GM12878 (cell line): ENCODE measurements at regions not wholly inside any gene's neighbourhood (a gene's known extent, or its start where the extent isn't known, plus 50 kb on each side); places are given as distances from the start of the nearest gene placed in this dataset.

Experiments used
- ATAC-seq: fragments of 200-7000 bp; cut with Tn5 transposase; 3 replicates; pipeline ENCODE4 v1.9.1; 2020; ENCODE audit warnings: mild to moderate bottlenecking, moderate library complexity
- BruUV-seq: library from RNA; stranded (reverse); fragments of 400-500 nt; replicated peaks from 2 replicates; lab custom pipeline; 2021; lab: Mats Ljungman, UMichigan
- CTCF ChIA-PET: fragments of 300-600 bp; sonication (Branson Sonifier 250); formaldehyde crosslinking; extraction: SDS; loops from one replicate; lab custom pipeline; 2021; ENCODE audit warnings: inconsistent platforms; lab: Yijun Ruan, JAX
- POLR2A ChIA-PET: fragments of 350-600 bp; formaldehyde crosslinking; extraction: SDS; loops from one replicate; lab custom pipeline; 2021; ENCODE audit warnings: inconsistent platforms; lab: Charles Lee
- RAD21 ChIA-PET: fragments of 300-600 bp; sonication (Branson Sonifier 250); formaldehyde crosslinking; loops from one replicate; lab custom pipeline; 2023; ENCODE audit warnings: antibody characterized with exemption; ENCODE audit not compliant: unreplicated experiment; lab: Charles Lee
- SMC1A ChIA-PET: fragments of 300-600 bp; sonication (Branson Sonifier 250); formaldehyde crosslinking; loops from one replicate; lab custom pipeline; 2023; ENCODE audit not compliant: unreplicated experiment, uncharacterized antibody; lab: Charles Lee
- DNase-seq: peaks from one replicate; pipeline ENCODE4 v3.0.0-alpha.2; 2011; ENCODE audit warnings: low read depth, low spot score
- FAIRE-seq: peaks from 3 replicates; lab custom pipeline; 2011; peaks lifted over from hg19 to GRCh38; lab: Jason Lieb, UNC
- H2AFZ ChIP-seq: 2 replicates; pipeline ENCODE4 v1.6.0; 2011; ENCODE audit warnings: low read depth, low read length, control low read depth; ENCODE audit not compliant: control insufficient read depth
- H3K27ac ChIP-seq: 2 replicates; pipeline ENCODE4 v1.5.1; 2011; ENCODE audit warnings: control low read depth; ENCODE audit not compliant: control insufficient read depth, insufficient read depth
- H3K27me3 ChIP-seq, 2 experiments: replicated peaks in 1 of 2; 2 replicates each; pipeline versions ENCODE4 v1.6.0 to v1.6.1; 2011; ENCODE audit warnings: low read length in 1 of 2; ENCODE audit not compliant: control insufficient read depth in 2 of 2, insufficient read depth in 2 of 2
- H3K36me3 ChIP-seq, 2 experiments: 2 replicates each; pipeline ENCODE4 v1.5.1; 2011; ENCODE audit warnings: low read length in 1 of 2; ENCODE audit not compliant: control insufficient read depth in 2 of 2, insufficient read depth in 2 of 2
- H3K4me1 ChIP-seq: 2 replicates; pipeline ENCODE4 v1.6.1; 2011; ENCODE audit warnings: mild to moderate bottlenecking, low read length, moderate library complexity, mixed read lengths; ENCODE audit not compliant: control insufficient read depth, insufficient read depth
- H3K4me2 ChIP-seq: 2 replicates; pipeline ENCODE4 v1.6.0; 2011; ENCODE audit warnings: control low read depth; ENCODE audit not compliant: control insufficient read depth, insufficient read depth
- H3K4me3 ChIP-seq: fragments of 200-600 bp; sonication (generic); 2 replicates; pipeline ENCODE4 v1.5.1; 2016
- H3K79me2 ChIP-seq: 2 replicates; pipeline ENCODE4 v1.6.0; 2011; ENCODE audit warnings: low read length; ENCODE audit not compliant: control insufficient read depth, insufficient read depth
- H3K9ac ChIP-seq: 2 replicates; pipeline ENCODE4 v1.8.0; 2011; ENCODE audit warnings: low read length, control low read depth, mixed read lengths; ENCODE audit not compliant: control insufficient read depth, insufficient read depth
- H3K9me3 ChIP-seq: replicated peaks from 3 replicates; pipeline ENCODE4 v1.5.1; 2011; ENCODE audit warnings: mild to moderate bottlenecking, low read length; ENCODE audit not compliant: control insufficient read depth, insufficient read depth
- H4K20me1 ChIP-seq: 2 replicates; pipeline ENCODE4 v1.6.0; 2011; ENCODE audit not compliant: control insufficient read depth, insufficient read depth
- BMI1 ChIP-seq: fragments of 450-650 bp; IDR thresholded peaks from 2 replicates; pipeline ENCODE4 v1.6.1; 2016; ENCODE audit warnings: mild to moderate bottlenecking, moderate library complexity, borderline replicate concordance
- CBX5 ChIP-seq: sonication (generic); IDR thresholded peaks from 2 replicates; pipeline ENCODE4 v1.6.1; 2016; ENCODE audit warnings: low read depth, moderate library complexity, mild to moderate bottlenecking, inconsistent platforms
- CUX1 ChIP-seq: IDR thresholded peaks from 2 replicates; pipeline ENCODE4 v1.6.1; 2012; ENCODE audit warnings: improper control_type of control experiment, low read depth, low read length; ENCODE audit not compliant: insufficient replicate concordance
- EED ChIP-seq: sonication (generic); IDR thresholded peaks from 2 replicates; pipeline ENCODE4 v1.6.1; 2016; ENCODE audit warnings: antibody characterized with exemption, low read depth
- NFIC ChIP-seq: IDR thresholded peaks from 2 replicates; pipeline ENCODE4 v1.6.1; 2012; ENCODE audit warnings: low read depth, mild to moderate bottlenecking, inconsistent platforms, low read length, moderate library complexity
- NRF1 ChIP-seq: conservative IDR thresholded peaks from 2 replicates; pipeline ENCODE4 v1.6.1; 2011; ENCODE audit warnings: mild to moderate bottlenecking, low read depth, low read length, improper control_type of control experiment
- PAX5 ChIP-seq: IDR thresholded peaks from 2 replicates; pipeline ENCODE4 v1.6.1; 2011; ENCODE audit warnings: low read depth, low read length, borderline replicate concordance
- USF1 ChIP-seq: IDR thresholded peaks from 2 replicates; pipeline ENCODE4 v1.6.1; 2011; ENCODE audit warnings: borderline replicate concordance, low read depth, mild to moderate bottlenecking, moderate library complexity, mixed read lengths, low read length; ENCODE audit not compliant: insufficient read depth; ENCODE audit errors: extremely low read length
- ZBED1 ChIP-seq: IDR thresholded peaks from 2 replicates; pipeline ENCODE4 v1.6.1; 2016; ENCODE audit warnings: borderline replicate concordance
- ZZZ3 ChIP-seq: IDR thresholded peaks from 2 replicates; pipeline ENCODE4 v1.6.1; 2011; ENCODE audit warnings: low read depth; ENCODE audit not compliant: control insufficient read depth, insufficient read length
- WGBS: methylation state at CpG from one replicate; pipeline ENCODE4 v1.1.6; 2016; ENCODE audit warnings: low lambda C conversion rate; ENCODE audit not compliant: insufficient replicate concordance, insufficient coverage; ENCODE audit errors: missing lambda C conversion rate; 5-methylcytosine and 5-hydroxymethylcytosine counted together
- in situ Hi-C: fragments of 300-500 bp; cut with MboI; formaldehyde crosslinking; loops from 9 replicates; pipeline ENCODE4 v1.14.3; 2018; ENCODE audit warnings: mixed read lengths
- intact Hi-C: fragments of 100-400 bp; cut with micrococcal nuclease; formaldehyde crosslinking; loops from one replicate; pipeline ENCODE4 v1.14.2; 2022; ENCODE audit not compliant: unreplicated experiment

GRCh38 chr4:175559526-175559925, 252.5 kb downstream of the GPM6A start:
- CTCF ChIA-PET = interaction anchor here (0.7 to 2.0 kb wide), 3 partner anchors 10 to 781 kb away, joined by 3 to 7 read pairs (median 4); no protein-coding TSS in a partner anchor
- FAIRE-seq = no peak

More at GRCh38 chr4:175559526-175559925, 252.5 kb downstream of the GPM6A start:
- H3K9me3 ChIP-seq = no peaks in the 10 kb centered on the region
- no peak overlapping the region for H3K9ac ChIP-seq
- no peaks in the 10 kb centered on the region for H3K36me3 ChIP-seq
- H3K79me2 ChIP-seq = no peaks in the 10 kb centered on the region
- WGBS = 25% methylated on average over 2 of the region's 2 CpGs
- no peak overlapping the region for H3K4me3 ChIP-seq
- intact Hi-C loops (no loop called here), in situ Hi-C loops (loop anchor here (25.0 kb wide), 2 partner anchors 328 to 778 kb away; no protein-coding TSS in a partner anchor)
- H3K4me2 ChIP-seq = no peak overlapping the region
- POLR2A ChIA-PET = no interaction called here
- no peaks in the 10 kb centered on the region for H4K20me1 ChIP-seq
- no peak for ATAC-seq
- no TSS peak for BruUV-seq
- RAD21 ChIA-PET = no interaction called here
- H3K27ac ChIP-seq = no peak overlapping the region
- H3K27me3 ChIP-seq = no peaks in the 10 kb centered on the region
- no peak for DNase-seq
- TF ChIP-seq BMI1 (no peak), NRF1 (no peak), ZBED1 (no peak), ZZZ3 (no peak), USF1 (no peak), CBX5 (no peak), NFIC (no peak), PAX5 (no peak), EED (no peak), CUX1 (no peak)
- no peak overlapping the region for H2AFZ ChIP-seq
- H3K4me1 ChIP-seq = no peaks in the 10 kb centered on the region
- SMC1A ChIA-PET = interaction anchor here (0.6 to 1.3 kb wide), 3 partner anchors 9 to 332 kb away, joined by 3 to 4 read pairs (median 3); no protein-coding TSS in a partner anchor
